Nephron (organoid): ENCODE measurements at regions not wholly inside any gene's neighbourhood (a gene's known extent, or its start where the extent isn't known, plus 50 kb on each side); places are given as distances from the start of the nearest gene placed in this dataset.

Experiments used
- H3K27ac Mint-ChIP-seq, 3 experiments: 2 replicates each; pipeline ENCODE4 v1.8.0; 2020; ENCODE audit warnings: mixed read lengths in 3 of 3, mild to moderate bottlenecking in 2 of 3, moderate library complexity in 1 of 3
- H3K27me3 Mint-ChIP-seq: 2 replicates; pipeline ENCODE4 v1.8.0; 2021; ENCODE audit warnings: low read depth, mild to moderate bottlenecking, moderate library complexity, mixed read lengths
- H3K36me3 Mint-ChIP-seq: 2 replicates; pipeline ENCODE4 v1.8.0; 2020; ENCODE audit warnings: low read depth, mixed read lengths
- H3K4me1 Mint-ChIP-seq: 2 replicates; pipeline ENCODE4 v1.8.0; 2020; ENCODE audit warnings: mixed read lengths
- H3K4me3 Mint-ChIP-seq, 3 experiments: 2 replicates each; pipeline ENCODE4 v1.8.0; 2020; ENCODE audit warnings: mild to moderate bottlenecking in 3 of 3, mixed read lengths in 3 of 3, moderate library complexity in 2 of 3
- H3K9me3 Mint-ChIP-seq: 2 replicates; pipeline ENCODE4 v1.8.0; 2020; ENCODE audit warnings: mixed read lengths
- CTCF ChIP-seq, 3 experiments: fragments of 200-600 bp; sonication (generic); IDR thresholded peaks; one replicate each; pipeline ENCODE4 v1.5.0; 2021; ENCODE audit warnings: antibody characterized with exemption in 3 of 3; ENCODE audit not compliant: unreplicated experiment in 3 of 3

GRCh38 chr6:164331026-164331425 is 916.5 kb downstream of the QKI start:
- Mint-ChIP-seq H3K4me3 (no peak overlapping the region), H3K27me3 (no peaks in the 10 kb centered on the region), H3K36me3 (no peaks in the 10 kb centered on the region), H3K27ac (no peak overlapping the region), H3K4me1 (peaks cover 12% of the 10 kb centered on the region), H3K9me3 (no peaks in the 10 kb centered on the region)
- TF ChIP-seq CTCF (IDR thresholded peaks at IDR 0.05; ENCODE audit: unreplicated experiment in 3 of 3): no peak

GRCh38 chr6:164325168-164325567 is 910.6 kb downstream of the QKI start:
- Mint-ChIP-seq H3K27ac (no peak overlapping the region), H3K9me3 (peaks cover 7% of the 10 kb centered on the region), H3K27me3 (no peaks in the 10 kb centered on the region), H3K4me1 (no peaks in the 10 kb centered on the region), H3K4me3 (no peak overlapping the region), H3K36me3 (no peaks in the 10 kb centered on the region)
- TF ChIP-seq CTCF (IDR thresholded peaks at IDR 0.05; ENCODE audit: unreplicated experiment in 3 of 3): no peak

GRCh38 chr6:164322533-164322932 is 908.0 kb downstream of the QKI start:
- H3K9me3 Mint-ChIP-seq: peaks cover 9% of the 10 kb centered on the region
- H3K27me3 Mint-ChIP-seq: no peaks in the 10 kb centered on the region
- no peak overlapping the region for H3K4me3 Mint-ChIP-seq
- no peaks in the 10 kb centered on the region for H3K36me3 Mint-ChIP-seq
- no peak for TF ChIP-seq CTCF (IDR thresholded peaks at IDR 0.05; ENCODE audit: unreplicated experiment in 3 of 3)
- H3K27ac Mint-ChIP-seq: no peak overlapping the region
- H3K4me1 Mint-ChIP-seq: no peaks in the 10 kb centered on the region

GRCh38 chr6:164321297-164321696 is 906.8 kb downstream of the QKI start:
- H3K27ac Mint-ChIP-seq: no peak overlapping the region
- H3K9me3 Mint-ChIP-seq: peaks cover 9% of the 10 kb centered on the region
- H3K36me3 Mint-ChIP-seq: no peaks in the 10 kb centered on the region
- no peak for TF ChIP-seq CTCF (IDR thresholded peaks at IDR 0.05; ENCODE audit: unreplicated experiment in 3 of 3)
- H3K4me1 Mint-ChIP-seq: no peaks in the 10 kb centered on the region
- no peak overlapping the region for H3K4me3 Mint-ChIP-seq
- no peaks in the 10 kb centered on the region for H3K27me3 Mint-ChIP-seq

GRCh38 chr6:164315376-164315775 is 900.9 kb downstream of the QKI start:
- no peak for TF ChIP-seq CTCF (IDR thresholded peaks at IDR 0.05; ENCODE audit: unreplicated experiment in 3 of 3)
- H3K27ac Mint-ChIP-seq: no peak overlapping the region
- no peaks in the 10 kb centered on the region for H3K27me3 Mint-ChIP-seq
- no peak overlapping the region for H3K4me3 Mint-ChIP-seq
- H3K36me3 Mint-ChIP-seq: no peaks in the 10 kb centered on the region
- no peaks in the 10 kb centered on the region for H3K4me1 Mint-ChIP-seq
- H3K9me3 Mint-ChIP-seq: peaks cover 13% of the 10 kb centered on the region

- Mint-ChIP-seq H3K9me3 (peaks cover 23% of the 10 kb centered on the region), H3K27ac (no peak overlapping the region), H3K4me1 (peaks cover 7% of the 10 kb centered on the region), H3K4me3 (no peak overlapping the region), H3K27me3 (no peaks in the 10 kb centered on the region), H3K36me3 (no peaks in the 10 kb centered on the region)
- TF ChIP-seq CTCF (IDR thresholded peaks at IDR 0.05; ENCODE audit: unreplicated experiment in 3 of 3): no peak
These were observed 893.8 kb downstream of the QKI start for GRCh38 chr6:164308339-164308738.
